Hematopoietic multipotent progenitor cell treated with erythropoietin and hydrocortisone succinate and interleukin-3 and kit ligand, for 4 days (in vitro differentiated cells): ENCODE measurements at regions not wholly inside any gene's neighbourhood (a gene's known extent, or its start where the extent isn't known, plus 50 kb on each side); places are given as distances from the start of the nearest gene placed in this dataset.
A peak's percentile ranks its signal among the peaks of the same experiment; 100 is the strongest.
"Not testable (repeated sequence)": the region's sequence is repeated elsewhere in the genome, so short reads cannot be mapped to it uniquely, and the experiment has no call there.

ENCODE experiments used
- DNase-seq: peaks from one replicate; pipeline ENCODE4 v3.0.0-alpha.2; 2015

DNA sequence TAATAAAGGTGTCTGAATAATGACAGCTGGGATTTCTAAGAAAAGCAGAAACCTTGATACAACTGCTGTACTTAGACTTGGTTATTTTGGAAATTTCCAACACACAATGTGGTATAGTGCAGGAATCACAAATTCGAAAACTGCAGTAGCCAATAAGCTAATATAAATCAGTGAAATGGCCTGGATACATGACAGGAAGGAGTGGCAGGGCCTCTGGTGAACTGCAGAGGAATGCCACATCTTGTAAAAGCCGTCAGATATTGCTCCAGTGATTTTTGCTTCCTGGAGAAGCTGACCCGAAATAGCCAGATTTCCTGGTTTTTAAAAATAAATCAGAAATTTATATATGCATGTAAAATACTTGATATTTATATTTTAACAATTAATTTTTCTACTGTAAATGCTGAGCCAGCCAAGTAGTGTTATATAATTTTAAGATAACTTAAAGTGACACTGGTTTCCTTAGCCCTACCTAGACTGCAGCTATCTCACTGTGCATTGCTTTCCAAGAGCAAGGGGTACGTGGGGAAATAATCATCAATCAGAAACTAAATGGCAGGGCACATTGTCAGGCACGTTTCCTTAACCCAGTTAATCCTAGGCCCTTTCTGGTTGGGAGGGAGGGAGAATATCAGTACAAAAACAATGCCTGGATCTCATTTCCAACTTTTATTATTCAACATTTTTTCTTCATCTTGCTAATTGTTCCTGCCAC lies 182.4 kb downstream of the RASEF start:
- DNase-seq = no peak

- DNase-seq = no peak
Observed at GRCh38 chr9:82882138-82882537, 180.8 kb downstream of the RASEF start.

DNA sequence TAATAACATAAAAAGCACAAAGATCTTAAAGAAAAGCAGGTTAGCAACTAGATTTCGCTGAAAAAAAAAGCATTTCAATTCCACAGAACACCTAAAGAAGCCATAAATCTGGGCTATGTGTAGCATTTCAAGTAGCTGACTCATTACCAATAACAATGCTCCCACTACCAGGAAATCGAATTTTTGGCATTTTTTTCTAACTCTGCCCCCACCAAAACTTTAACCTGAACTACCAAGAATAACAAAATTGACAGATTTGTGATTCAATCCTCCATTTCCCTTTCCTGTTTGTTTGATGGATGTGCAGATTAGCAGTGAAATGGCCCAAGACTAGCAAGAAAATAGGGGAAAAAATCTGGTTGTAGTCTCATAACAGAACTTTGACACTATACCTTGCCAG lies 180.2 kb downstream of the RASEF start:
- no peak for DNase-seq

DNA sequence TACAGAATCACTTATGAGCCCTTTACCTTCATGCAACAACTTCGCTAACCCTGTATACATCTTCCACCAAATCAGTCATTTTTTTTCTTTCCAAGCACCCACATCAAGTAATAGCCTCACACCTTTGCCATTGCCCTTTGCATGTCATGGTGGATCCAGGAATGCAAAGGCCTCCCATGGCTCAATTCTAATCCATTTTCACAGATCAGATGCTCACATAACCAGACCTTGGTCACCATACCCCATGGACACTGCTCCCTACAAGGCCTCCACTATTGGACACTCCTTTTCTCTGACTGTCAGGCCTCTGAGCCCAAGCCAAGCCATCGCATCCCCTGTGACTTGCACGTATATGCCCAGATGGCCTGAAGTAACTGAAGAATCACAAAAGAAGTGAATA lies 179.5 kb downstream of the RASEF start:
- DNase-seq = no peak

- DNase-seq = not testable (repeated sequence)
Observed at GRCh38 chr9:82883974-82884373, 179.0 kb downstream of the RASEF start.

- no peak for DNase-seq
Observed at GRCh38 chr9:82890401-82890800, 172.5 kb downstream of the RASEF start.

DNA sequence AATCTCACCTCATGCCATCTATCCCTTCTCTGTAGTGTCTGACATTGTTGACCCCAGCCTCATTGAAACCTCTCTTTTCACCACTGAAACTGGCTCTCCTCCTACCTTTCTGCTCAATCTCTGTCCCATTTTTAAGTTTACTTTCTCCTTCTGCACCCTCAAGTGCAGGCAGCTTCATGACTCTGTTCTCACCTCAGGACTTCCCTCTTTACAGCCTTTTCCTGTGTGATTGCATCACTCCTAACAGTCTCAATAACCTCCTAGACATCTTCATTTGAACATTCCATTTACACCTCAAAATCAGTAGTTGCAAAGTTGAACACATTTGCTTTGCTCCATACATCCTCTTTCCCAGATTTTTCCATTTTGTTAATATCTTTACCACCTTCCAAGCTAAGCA lies 172.1 kb downstream of the RASEF start:
- peak; percentile 20 for DNase-seq

DNA sequence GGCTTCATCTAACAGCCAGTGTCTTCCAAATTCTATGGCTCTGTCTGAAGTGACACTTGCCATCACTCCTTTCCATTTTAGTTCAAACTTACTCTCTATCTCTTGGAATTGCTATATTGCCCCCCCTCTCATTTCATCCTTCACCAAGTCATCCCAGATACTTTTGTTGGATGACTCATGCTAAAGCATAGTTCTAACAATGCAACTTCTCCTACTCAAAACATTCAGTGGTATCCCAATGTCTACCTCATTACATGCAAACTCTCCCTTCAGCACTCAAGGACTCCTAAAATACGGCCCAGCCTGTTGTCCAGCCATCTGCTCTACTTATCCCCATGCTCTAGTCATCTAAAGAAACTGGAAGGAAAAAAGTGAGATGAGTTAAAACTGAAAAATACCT lies 171.6 kb downstream of the RASEF start:
- no peak for DNase-seq

GRCh38 chr9:82893549-82893948 lies 169.4 kb downstream of the RASEF start:
- no peak for DNase-seq

DNA sequence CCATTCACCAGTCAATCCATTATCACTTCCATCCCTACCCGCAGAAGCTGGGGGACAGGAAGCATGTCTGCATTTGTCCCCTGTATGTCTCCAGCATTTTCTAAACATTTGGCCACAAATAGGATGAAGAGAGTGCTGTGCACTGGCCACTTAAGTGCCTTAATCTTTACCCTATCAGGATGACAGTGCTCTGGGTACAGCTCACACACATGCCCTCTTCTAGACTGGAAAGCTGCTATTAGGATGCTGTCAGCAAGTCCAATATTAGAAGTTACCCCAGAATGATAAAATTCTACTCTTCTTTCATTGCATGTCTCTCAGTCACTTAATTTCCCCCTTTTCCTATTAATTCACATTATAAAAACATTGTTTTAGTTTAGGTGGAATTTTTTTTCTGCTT lies 168.4 kb downstream of the RASEF start:
- DNase-seq = no peak

DNA sequence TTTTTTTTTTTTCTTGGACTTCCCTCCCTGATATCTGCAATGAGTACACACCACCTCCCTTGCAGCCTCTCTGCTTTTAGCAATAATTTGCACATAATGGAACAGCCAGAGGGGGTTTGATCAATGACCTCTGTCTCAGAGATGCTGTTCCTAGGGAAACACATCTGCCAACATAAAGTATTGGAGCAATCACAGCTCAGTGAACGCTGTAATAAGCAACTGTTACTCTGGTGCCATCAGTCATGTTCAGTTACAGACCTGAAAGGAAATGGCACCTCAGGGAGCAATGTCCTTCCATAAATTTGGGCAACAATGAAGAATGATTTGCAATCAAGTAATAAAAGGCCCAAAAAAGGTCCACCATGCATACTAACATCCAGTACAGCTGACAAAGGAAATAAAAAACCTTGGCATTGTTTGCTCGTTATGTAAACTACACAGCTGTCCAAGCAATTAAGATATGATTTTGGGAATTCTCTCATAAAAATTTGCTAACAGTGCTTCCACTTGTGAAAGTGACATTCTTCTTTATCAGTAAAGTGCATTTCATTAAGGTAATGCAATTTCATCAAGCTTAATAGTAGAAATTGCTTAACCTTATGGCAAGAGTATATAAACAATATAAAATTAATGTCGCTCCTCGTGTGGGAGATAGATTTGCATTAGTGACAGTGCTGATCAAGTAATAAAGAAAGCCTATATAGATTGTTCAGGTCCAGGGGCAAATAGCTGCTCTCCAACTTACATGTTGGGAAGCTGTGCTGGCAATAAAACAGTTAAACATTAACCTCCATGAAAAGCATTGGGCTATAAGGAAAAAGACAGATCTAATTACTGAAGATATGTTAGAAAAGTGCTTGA lies 167.8 kb downstream of the RASEF start:
- no peak for DNase-seq

DNA sequence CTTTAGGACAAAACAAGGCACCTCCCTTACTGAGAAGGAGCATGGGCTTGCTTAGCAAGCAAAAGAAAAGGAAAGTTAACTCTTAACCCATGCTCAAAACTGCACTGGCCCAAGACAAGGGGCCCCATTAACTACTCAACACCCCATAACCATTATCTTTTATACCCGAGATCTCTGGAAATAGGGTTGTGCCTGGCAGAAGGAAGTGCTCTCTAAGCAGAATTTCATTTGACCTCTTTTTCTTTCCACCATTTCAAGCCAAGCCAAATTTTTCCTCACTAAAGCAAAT lies 167.2 kb downstream of the RASEF start:
- DNase-seq = no peak

- DNase-seq = no peak
Observed at GRCh38 chr9:82903503-82903902, 159.4 kb downstream of the RASEF start.

GRCh38 chr9:82911996-82912395 lies 150.9 kb downstream of the RASEF start:
- no peak for DNase-seq

- DNase-seq = peak; percentile 4
Observed at GRCh38 chr9:82912645-82913044, 150.3 kb downstream of the RASEF start.

- not testable (repeated sequence) for DNase-seq
Observed at GRCh38 chr9:82916238-82916637, 146.7 kb downstream of the RASEF start.

DNA sequence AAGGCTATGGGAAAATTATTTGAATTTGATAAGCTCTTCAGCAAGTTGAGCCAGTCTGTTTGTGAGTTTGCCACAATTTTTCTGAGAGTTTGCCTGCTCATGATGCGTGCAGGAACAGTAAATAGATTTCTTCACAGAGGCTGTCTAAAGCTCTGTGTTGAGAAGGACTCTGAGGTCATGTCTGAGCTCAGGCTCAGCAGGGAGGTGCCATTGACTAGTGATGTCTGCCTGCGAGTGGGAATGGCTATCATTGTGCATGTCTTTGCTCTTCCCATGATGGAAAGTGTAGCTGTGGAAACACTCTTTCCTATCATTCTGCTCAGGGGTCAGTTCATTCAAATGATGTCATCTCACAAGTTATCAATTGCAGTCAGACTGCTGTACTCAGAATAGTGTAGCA lies 142.8 kb downstream of the RASEF start:
- no peak for DNase-seq

GRCh38 chr9:82922686-82923085 lies 140.3 kb downstream of the RASEF start:
- DNase-seq = no peak

GRCh38 chr9:82923092-82923911 lies 139.6 kb downstream of the RASEF start:
- no peak for DNase-seq

DNA sequence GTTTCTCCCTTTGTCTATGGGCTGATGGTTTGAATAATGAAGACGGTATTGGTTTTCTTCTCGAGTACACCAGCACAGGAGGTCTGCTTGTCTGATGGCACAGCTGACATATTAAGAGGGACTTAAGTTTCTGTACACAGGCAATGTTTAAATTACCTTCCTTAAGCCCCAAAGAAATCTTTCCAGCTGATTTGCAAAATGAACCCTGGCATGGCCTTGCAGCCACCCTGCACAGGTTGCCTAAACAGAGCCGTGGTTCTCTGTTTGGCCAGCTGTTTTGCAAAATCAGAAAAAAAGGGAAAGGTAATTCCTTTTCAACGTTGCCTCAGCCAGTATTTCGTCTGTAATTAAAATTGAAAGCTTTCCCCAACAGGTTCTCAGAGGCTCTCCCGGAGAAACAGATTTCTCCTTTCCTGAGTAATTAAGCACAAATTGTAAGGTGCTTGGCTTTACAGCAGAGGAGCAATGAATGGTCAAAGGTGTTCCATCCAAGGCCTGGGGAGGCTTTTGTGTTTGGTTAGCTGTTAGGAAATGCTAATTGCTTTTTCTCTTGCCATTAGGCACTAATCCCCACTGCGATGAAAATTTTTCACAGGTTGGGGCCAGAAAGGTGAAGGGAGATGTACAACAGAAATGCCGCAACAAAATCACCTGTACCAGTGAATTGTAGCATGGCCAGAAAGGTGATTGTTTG lies 138.9 kb downstream of the RASEF start:
- no peak for DNase-seq
